GM12878 (cell line): ENCODE measurements at regions not wholly inside any gene's neighbourhood (a gene's known extent, or its start where the extent isn't known, plus 50 kb on each side); places are given as distances from the start of the nearest gene placed in this dataset.

Source experiments
- ATF3 ChIP-seq: IDR thresholded peaks from 2 replicates; pipeline ENCODE4 v1.6.1; 2011; ENCODE audit warnings: low read depth, mild to moderate bottlenecking, low read length, moderate library complexity, borderline replicate concordance; ENCODE audit errors: extremely low read depth
- BCL3 ChIP-seq: IDR thresholded peaks from 2 replicates; pipeline ENCODE4 v1.6.1; 2011; ENCODE audit warnings: borderline replicate concordance, low read depth, mild to moderate bottlenecking, moderate library complexity, low read length; ENCODE audit not compliant: insufficient read depth, poor library complexity, severe bottlenecking
- CEBPB ChIP-seq, 2 experiments: fragments of 150-350 bp in 1 of 2; IDR thresholded peaks; 2 replicates each; pipeline ENCODE4 v1.6.1; 2012 to 2014; ENCODE audit warnings: low read depth in 2 of 2, low read length in 2 of 2, borderline replicate concordance in 1 of 2, inconsistent platforms in 1 of 2
- CREB1 ChIP-seq: IDR thresholded peaks from 2 replicates; pipeline ENCODE4 v1.6.1; 2012; ENCODE audit warnings: low read depth, mild to moderate bottlenecking, inconsistent platforms
- EED ChIP-seq: sonication (generic); IDR thresholded peaks from 2 replicates; pipeline ENCODE4 v1.6.1; 2016; ENCODE audit warnings: antibody characterized with exemption, low read depth
- ETV6 ChIP-seq, 2 experiments: fragments of 450-650 bp in 1 of 2; IDR thresholded peaks in 1 of 2; conservative IDR thresholded peaks in 1 of 2; 2 replicates each; pipeline ENCODE4 v1.6.1; 2014; ENCODE audit warnings: antibody characterized with exemption in 1 of 2, borderline replicate concordance in 1 of 2, low read depth in 1 of 2, mild to moderate bottlenecking in 1 of 2, moderate library complexity in 1 of 2
- EZH2 ChIP-seq: IDR thresholded peaks from 2 replicates; pipeline ENCODE4 v1.6.1; 2012; ENCODE audit warnings: low read depth, mild to moderate bottlenecking, control low read depth, inconsistent platforms, low read length, borderline replicate concordance; ENCODE audit not compliant: control insufficient read depth
- FOXM1 ChIP-seq: IDR thresholded peaks from 2 replicates; pipeline ENCODE4 v1.6.1; 2012; ENCODE audit warnings: low read depth, mild to moderate bottlenecking, inconsistent platforms, low read length, moderate library complexity
- GABPA ChIP-seq: IDR thresholded peaks from 2 replicates; pipeline ENCODE4 v1.6.1; 2014; ENCODE audit warnings: antibody characterized with exemption, low read depth, mild to moderate bottlenecking, inconsistent platforms
- MEF2B ChIP-seq: fragments of 450-650 bp; IDR thresholded peaks from 2 replicates; pipeline ENCODE4 v1.6.1; 2018; ENCODE audit warnings: mild to moderate bottlenecking, moderate library complexity; ENCODE audit not compliant: partially characterized antibody, poor library complexity, severe bottlenecking
- NFYA ChIP-seq: IDR thresholded peaks from 2 replicates; pipeline ENCODE4 v1.6.1; 2011; ENCODE audit warnings: low read depth, mild to moderate bottlenecking, low read length, improper control_type of control experiment, borderline replicate concordance
- NR2F1 ChIP-seq: fragments of 450-650 bp; conservative IDR thresholded peaks from 2 replicates; pipeline ENCODE4 v1.6.1; 2017; ENCODE audit warnings: mild to moderate bottlenecking
- PAX8 ChIP-seq: fragments of 450-650 bp; IDR thresholded peaks from 2 replicates; pipeline ENCODE4 v1.6.1; 2017; ENCODE audit warnings: mild to moderate bottlenecking, moderate library complexity
- PML ChIP-seq: IDR thresholded peaks from 2 replicates; pipeline ENCODE4 v1.6.1; 2012; ENCODE audit warnings: low read length, inconsistent platforms
- POLR2A ChIP-seq: IDR thresholded peaks from 2 replicates; pipeline ENCODE4 v1.6.1; 2011; ENCODE audit warnings: low read depth, mild to moderate bottlenecking, low read length
- RELA ChIP-seq: fragments of 450-650 bp; IDR thresholded peaks from 2 replicates; pipeline ENCODE4 v1.8.0; 2014; ENCODE audit warnings: borderline replicate concordance; ENCODE audit not compliant: partially characterized antibody
- RFX5 ChIP-seq: IDR thresholded peaks from 2 replicates; pipeline ENCODE4 v1.6.1; 2011; ENCODE audit warnings: low read depth, low read length, improper control_type of control experiment
- SP1 ChIP-seq: IDR thresholded peaks from one replicate; pipeline ENCODE4 v1.6.1; 2011; ENCODE audit warnings: low read depth, low read length
- STAT3 ChIP-seq: IDR thresholded peaks from 2 replicates; pipeline ENCODE4 v1.6.1; 2011; ENCODE audit warnings: low read depth, low read length, improper control_type of control experiment
- TCF12 ChIP-seq: IDR thresholded peaks from 2 replicates; pipeline ENCODE4 v1.6.1; 2011; ENCODE audit warnings: low read depth, mild to moderate bottlenecking, low read length
- ZNF207 ChIP-seq: fragments of 450-650 bp; IDR thresholded peaks from 2 replicates; pipeline ENCODE4 v1.6.1; 2014; ENCODE audit warnings: antibody characterized with exemption, mild to moderate bottlenecking, borderline replicate concordance
- TF ChIP-seq, protein P1 (sequence below): IDR thresholded peaks from 2 replicates; pipeline ENCODE4 v1.6.1; 2012; ENCODE audit warnings: improper control_type of control experiment, low read depth, low read length; ENCODE audit not compliant: insufficient replicate concordance
- TF ChIP-seq, protein P2 (sequence below), 3 experiments: IDR thresholded peaks in 2 of 3; conservative IDR thresholded peaks in 1 of 3; 2 replicates each; pipeline ENCODE4 v1.5.1; 2011; ENCODE audit warnings: low read depth in 3 of 3, low read length in 3 of 3, mild to moderate bottlenecking in 3 of 3, control low read depth in 2 of 3, moderate library complexity in 2 of 3, inconsistent platforms in 1 of 3, mixed read lengths in 1 of 3; ENCODE audit not compliant: control insufficient read depth in 2 of 3, insufficient read depth in 1 of 3; ENCODE audit errors: extremely low read depth in 1 of 3

DNA sequence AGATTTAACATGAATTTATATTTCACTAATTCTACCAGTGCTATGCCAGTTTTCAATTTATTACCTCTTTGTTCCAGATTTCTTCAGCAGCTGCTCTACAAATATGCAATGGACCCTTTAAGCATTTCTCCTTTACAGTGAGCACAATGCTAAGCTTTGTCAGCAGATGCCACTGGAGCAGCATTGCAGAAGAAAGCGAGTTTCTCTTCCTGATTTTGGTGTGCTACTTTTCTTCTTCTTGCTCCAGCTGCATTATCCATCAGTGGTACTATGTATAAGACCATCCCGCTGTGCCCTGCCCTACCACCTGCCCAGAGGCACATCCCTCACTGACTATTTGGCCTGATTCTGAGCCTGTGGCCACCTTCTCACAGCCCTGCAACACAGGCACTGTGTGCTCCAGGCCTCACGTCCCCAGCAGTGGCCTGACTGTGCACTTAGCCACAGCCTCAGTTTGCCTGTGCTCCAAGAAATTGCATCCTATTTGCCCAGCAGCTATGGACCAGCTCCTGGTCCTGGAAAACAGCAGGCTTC, 84.1 kb downstream of the TNFAIP3 start (continued):
- TF ChIP-seq, protein P1, sequence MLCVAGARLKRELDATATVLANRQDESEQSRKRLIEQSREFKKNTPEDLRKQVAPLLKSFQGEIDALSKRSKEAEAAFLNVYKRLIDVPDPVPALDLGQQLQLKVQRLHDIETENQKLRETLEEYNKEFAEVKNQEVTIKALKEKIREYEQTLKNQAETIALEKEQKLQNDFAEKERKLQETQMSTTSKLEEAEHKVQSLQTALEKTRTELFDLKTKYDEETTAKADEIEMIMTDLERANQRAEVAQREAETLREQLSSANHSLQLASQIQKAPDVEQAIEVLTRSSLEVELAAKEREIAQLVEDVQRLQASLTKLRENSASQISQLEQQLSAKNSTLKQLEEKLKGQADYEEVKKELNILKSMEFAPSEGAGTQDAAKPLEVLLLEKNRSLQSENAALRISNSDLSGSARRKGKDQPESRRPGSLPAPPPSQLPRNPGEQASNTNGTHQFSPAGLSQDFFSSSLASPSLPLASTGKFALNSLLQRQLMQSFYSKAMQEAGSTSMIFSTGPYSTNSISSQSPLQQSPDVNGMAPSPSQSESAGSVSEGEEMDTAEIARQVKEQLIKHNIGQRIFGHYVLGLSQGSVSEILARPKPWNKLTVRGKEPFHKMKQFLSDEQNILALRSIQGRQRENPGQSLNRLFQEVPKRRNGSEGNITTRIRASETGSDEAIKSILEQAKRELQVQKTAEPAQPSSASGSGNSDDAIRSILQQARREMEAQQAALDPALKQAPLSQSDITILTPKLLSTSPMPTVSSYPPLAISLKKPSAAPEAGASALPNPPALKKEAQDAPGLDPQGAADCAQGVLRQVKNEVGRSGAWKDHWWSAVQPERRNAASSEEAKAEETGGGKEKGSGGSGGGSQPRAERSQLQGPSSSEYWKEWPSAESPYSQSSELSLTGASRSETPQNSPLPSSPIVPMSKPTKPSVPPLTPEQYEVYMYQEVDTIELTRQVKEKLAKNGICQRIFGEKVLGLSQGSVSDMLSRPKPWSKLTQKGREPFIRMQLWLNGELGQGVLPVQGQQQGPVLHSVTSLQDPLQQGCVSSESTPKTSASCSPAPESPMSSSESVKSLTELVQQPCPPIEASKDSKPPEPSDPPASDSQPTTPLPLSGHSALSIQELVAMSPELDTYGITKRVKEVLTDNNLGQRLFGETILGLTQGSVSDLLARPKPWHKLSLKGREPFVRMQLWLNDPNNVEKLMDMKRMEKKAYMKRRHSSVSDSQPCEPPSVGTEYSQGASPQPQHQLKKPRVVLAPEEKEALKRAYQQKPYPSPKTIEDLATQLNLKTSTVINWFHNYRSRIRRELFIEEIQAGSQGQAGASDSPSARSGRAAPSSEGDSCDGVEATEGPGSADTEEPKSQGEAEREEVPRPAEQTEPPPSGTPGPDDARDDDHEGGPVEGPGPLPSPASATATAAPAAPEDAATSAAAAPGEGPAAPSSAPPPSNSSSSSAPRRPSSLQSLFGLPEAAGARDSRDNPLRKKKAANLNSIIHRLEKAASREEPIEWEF: no peak
- TF ChIP-seq ETV6 (conservative IDR thresholded peaks at IDR 0.05 in 1 of 2, IDR thresholded peaks at IDR 0.05 in 1 of 2; ENCODE audit: borderline replicate concordance in 1 of 2, low read depth in 1 of 2) (no peak), RELA (no peak), NR2F1 (no peak), NFYA (no peak), BCL3 (no peak), FOXM1 (no peak), CEBPB (IDR thresholded peaks at IDR 0.05; ENCODE audit: borderline replicate concordance in 1 of 2, low read depth in 2 of 2, low read length in 2 of 2) (no peak), STAT3 (0 out of 2 replicates have a peak, but pooled peaks have one; percentile 13), PML (no peak), EZH2 (no peak), MEF2B (no peak), RFX5 (no peak), TCF12 (0 out of 2 replicates have a peak, but pooled peaks have one; percentile 36), GABPA (no peak), PAX8 (no peak), CREB1 (no peak), EED (no peak), SP1 (no peak), ATF3 (no peak), ZNF207 (no peak), POLR2A (no peak)
- TF ChIP-seq, protein P2, sequence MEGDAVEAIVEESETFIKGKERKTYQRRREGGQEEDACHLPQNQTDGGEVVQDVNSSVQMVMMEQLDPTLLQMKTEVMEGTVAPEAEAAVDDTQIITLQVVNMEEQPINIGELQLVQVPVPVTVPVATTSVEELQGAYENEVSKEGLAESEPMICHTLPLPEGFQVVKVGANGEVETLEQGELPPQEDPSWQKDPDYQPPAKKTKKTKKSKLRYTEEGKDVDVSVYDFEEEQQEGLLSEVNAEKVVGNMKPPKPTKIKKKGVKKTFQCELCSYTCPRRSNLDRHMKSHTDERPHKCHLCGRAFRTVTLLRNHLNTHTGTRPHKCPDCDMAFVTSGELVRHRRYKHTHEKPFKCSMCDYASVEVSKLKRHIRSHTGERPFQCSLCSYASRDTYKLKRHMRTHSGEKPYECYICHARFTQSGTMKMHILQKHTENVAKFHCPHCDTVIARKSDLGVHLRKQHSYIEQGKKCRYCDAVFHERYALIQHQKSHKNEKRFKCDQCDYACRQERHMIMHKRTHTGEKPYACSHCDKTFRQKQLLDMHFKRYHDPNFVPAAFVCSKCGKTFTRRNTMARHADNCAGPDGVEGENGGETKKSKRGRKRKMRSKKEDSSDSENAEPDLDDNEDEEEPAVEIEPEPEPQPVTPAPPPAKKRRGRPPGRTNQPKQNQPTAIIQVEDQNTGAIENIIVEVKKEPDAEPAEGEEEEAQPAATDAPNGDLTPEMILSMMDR (IDR thresholded peaks at IDR 0.05 in 2 of 3, conservative IDR thresholded peaks at IDR 0.05 in 1 of 3; ENCODE audit: control insufficient read depth in 2 of 3, extremely low read depth in 1 of 3, insufficient read depth in 1 of 3, low read depth in 3 of 3, low read length in 3 of 3): peak in 2 of 3 experiments; percentile 59 to 62; a peak in 4 of 6 replicates
